ENCODE measurements at regions not wholly inside any gene's neighbourhood (a gene's known extent, or its start where the extent isn't known, plus 50 kb on each side); places are given as distances from the start of the nearest gene placed in this dataset.

- no peak for TF ChIP-seq POLR2AphosphoS5 (IDR thresholded peaks at IDR 0.05)
- no peak for TF ChIP-seq POLR2A (IDR thresholded peaks at IDR 0.05)
- no peak for TF ChIP-seq EP300 (IDR thresholded peaks at IDR 0.05; ENCODE audit: low read depth)
- TF ChIP-seq CTCF (IDR thresholded peaks at IDR 0.05), result no peak
- WGBS, 2 donors (ENCODE audit: low coverage in 1 of 2), result 41 to 62% methylated on average over 3 to 5 of the region's 5 CpGs
- H3K27me3 ChIP-seq, result no peaks in the 10 kb centered on the region
- intact Hi-C loops (cut with DNase I; ENCODE audit: low total_unique reads) (no loop called here), in situ Hi-C loops (cut with MboI; ENCODE audit: low pct_ligation_motif_present in 1 of 4, low pct_unique_long_range_greater_than_20kb in 1 of 4, low sequenced_read_pairs in 3 of 4) (no loop called here)
- H3K4me3 ChIP-seq, result no peak overlapping the region
- DNase-seq, result no peak
- no peaks in the 10 kb centered on the region for H3K4me1 ChIP-seq
- H3K27ac ChIP-seq, result no peak overlapping the region
- no peaks in the 10 kb centered on the region for H3K9me3 ChIP-seq
- H3K36me3 ChIP-seq, result no peaks in the 10 kb centered on the region
These were observed 224.2 kb downstream of the MINAR1 start for GRCh38 chr15:79656151-79657000.

GRCh38 chr15:79657722-79658121, 225.6 kb downstream of the MINAR1 start:
- no peaks in the 10 kb centered on the region for H3K4me1 ChIP-seq
- H3K27me3 ChIP-seq, result no peaks in the 10 kb centered on the region
- H3K9me3 ChIP-seq, result no peaks in the 10 kb centered on the region
- TF ChIP-seq CTCF (IDR thresholded peaks at IDR 0.05) (no peak), POLR2A (IDR thresholded peaks at IDR 0.05) (no peak), EP300 (IDR thresholded peaks at IDR 0.05; ENCODE audit: low read depth) (no peak), POLR2AphosphoS5 (IDR thresholded peaks at IDR 0.05) (no peak)
- in situ Hi-C loops (cut with MboI; ENCODE audit: low pct_ligation_motif_present in 1 of 4, low pct_unique_long_range_greater_than_20kb in 1 of 4, low sequenced_read_pairs in 3 of 4) (no loop called here), intact Hi-C loops (cut with DNase I; ENCODE audit: low total_unique reads) (no loop called here)
- no peak overlapping the region for H3K27ac ChIP-seq
- no peak for DNase-seq
- no peaks in the 10 kb centered on the region for H3K36me3 ChIP-seq
- 7 to 38% methylated on average over 2 of the region's 2 CpGs for WGBS, 2 donors (ENCODE audit: low coverage in 1 of 2)
- no peak overlapping the region for H3K4me3 ChIP-seq

- no peak for DNase-seq
- 71 to 79% methylated on average over 2 of the region's 2 CpGs for WGBS, 2 donors (ENCODE audit: low coverage in 1 of 2)
- in situ Hi-C loops (cut with MboI; ENCODE audit: low pct_ligation_motif_present in 1 of 4, low pct_unique_long_range_greater_than_20kb in 1 of 4, low sequenced_read_pairs in 3 of 4), result no loop called here
- H3K9me3 ChIP-seq, result no peaks in the 10 kb centered on the region
- H3K4me3 ChIP-seq, result no peak overlapping the region
- no peaks in the 10 kb centered on the region for H3K27me3 ChIP-seq
- H3K27ac ChIP-seq, result no peak overlapping the region
- no peaks in the 10 kb centered on the region for H3K36me3 ChIP-seq
- no peaks in the 10 kb centered on the region for H3K4me1 ChIP-seq
- TF ChIP-seq CTCF (IDR thresholded peaks at IDR 0.05) (no peak), EP300 (IDR thresholded peaks at IDR 0.05; ENCODE audit: low read depth) (no peak), POLR2AphosphoS5 (IDR thresholded peaks at IDR 0.05) (no peak), POLR2A (IDR thresholded peaks at IDR 0.05) (no peak)
- intact Hi-C loops (cut with DNase I; ENCODE audit: low total_unique reads), result no loop called here
These were observed 227.6 kb downstream of the MINAR1 start for GRCh38 chr15:79659691-79660090.

- H3K4me1 ChIP-seq, result no peaks in the 10 kb centered on the region
- in situ Hi-C loops (cut with MboI; ENCODE audit: low pct_ligation_motif_present in 1 of 4, low pct_unique_long_range_greater_than_20kb in 1 of 4, low sequenced_read_pairs in 3 of 4), result no loop called here
- no peaks in the 10 kb centered on the region for H3K36me3 ChIP-seq
- DNase-seq, result no peak
- H3K4me3 ChIP-seq, result no peak overlapping the region
- no peak overlapping the region for H3K27ac ChIP-seq
- 60 to 86% methylated on average over 1 of the region's 1 CpG for WGBS, 2 donors (ENCODE audit: low coverage in 1 of 2)
- no peaks in the 10 kb centered on the region for H3K9me3 ChIP-seq
- H3K27me3 ChIP-seq, result no peaks in the 10 kb centered on the region
- TF ChIP-seq EP300 (IDR thresholded peaks at IDR 0.05; ENCODE audit: low read depth) (no peak), POLR2A (IDR thresholded peaks at IDR 0.05) (no peak), CTCF (IDR thresholded peaks at IDR 0.05) (no peak), POLR2AphosphoS5 (IDR thresholded peaks at IDR 0.05) (no peak)
- intact Hi-C loops (cut with DNase I; ENCODE audit: low total_unique reads), result no loop called here
These were observed 229.3 kb downstream of the MINAR1 start for GRCh38 chr15:79661411-79661810.
